CD14-positive monocyte (primary cell): ENCODE measurements at regions not wholly inside any gene's neighbourhood (a gene's known extent, or its start where the extent isn't known, plus 50 kb on each side); places are given as distances from the start of the nearest gene placed in this dataset.

Experiments used
- DNase-seq, 3 donors: peaks; one replicate each; pipeline ENCODE4 v3.0.0-alpha.2; 2011 to 2022
- H2AFZ ChIP-seq: 2 replicates; pipeline ENCODE4 v1.6.0; 2012; ENCODE audit warnings: mild to moderate bottlenecking, low read depth, low read length, inconsistent platforms; ENCODE audit not compliant: insufficient read depth, poor library complexity, severe bottlenecking
- H3K27ac ChIP-seq, 2 donors: 1 replicate in 1 of 2; 2 replicates in 1 of 2; pipeline ENCODE4 v1.5.1; 2012 to 2013; ENCODE audit warnings: low read length in 2 of 2, control low read depth in 1 of 2, inconsistent platforms in 1 of 2, low read depth in 1 of 2, mild to moderate bottlenecking in 1 of 2
- H3K27me3 ChIP-seq, 2 donors: one replicate each; pipeline versions ENCODE4 v1.6.0 to v1.6.1; 2011 to 2013; ENCODE audit warnings: low read length in 2 of 2; ENCODE audit not compliant: control insufficient read depth in 2 of 2, insufficient read depth in 2 of 2
- H3K36me3 ChIP-seq, 2 donors: replicated peaks in 1 of 2; 1 replicate in 1 of 2; 2 replicates in 1 of 2; pipeline versions ENCODE4 v1.5.1 to v1.6.1; 2012 to 2013; ENCODE audit warnings: low read length in 2 of 2, control low read depth in 1 of 2, inconsistent platforms in 1 of 2, mild to moderate bottlenecking in 1 of 2; ENCODE audit not compliant: insufficient read depth in 2 of 2, control insufficient read depth in 1 of 2
- H3K4me1 ChIP-seq, 2 donors: 1 replicate in 1 of 2; 2 replicates in 1 of 2; pipeline versions ENCODE4 v1.5.1 to v1.6.1; 2012 to 2013; ENCODE audit warnings: low read length in 2 of 2, control low read depth in 1 of 2, inconsistent platforms in 1 of 2, mild to moderate bottlenecking in 1 of 2, moderate library complexity in 1 of 2; ENCODE audit not compliant: insufficient read depth in 2 of 2, control insufficient read depth in 1 of 2
- H3K4me2 ChIP-seq: replicated peaks from 2 replicates; pipeline ENCODE3; 2012; ENCODE audit warnings: low read length, moderate library complexity, mild to moderate bottlenecking; ENCODE audit not compliant: poor library complexity, severe bottlenecking; ENCODE audit errors: extremely low read depth
- H3K4me3 ChIP-seq, 3 experiments: fragments of 200-600 bp in 1 of 3; sonication (generic) in 1 of 3; replicated peaks in 1 of 3; 1 replicate in 2 of 3; 2 replicates in 1 of 3; pipeline ENCODE4 v1.5.1; 2011 to 2013; ENCODE audit warnings: low read length in 3 of 3, mild to moderate bottlenecking in 3 of 3, control low read depth in 2 of 3, low read depth in 2 of 3, inconsistent platforms in 1 of 3, moderate library complexity in 1 of 3
- H3K79me2 ChIP-seq: 2 replicates; pipeline ENCODE4 v1.6.0; 2012; ENCODE audit warnings: mild to moderate bottlenecking, control low read depth, inconsistent platforms, low read length, moderate library complexity; ENCODE audit not compliant: insufficient read depth
- H3K9ac ChIP-seq: 2 replicates; pipeline ENCODE4 v1.6.0; 2017; ENCODE audit warnings: low read length, mild to moderate bottlenecking; ENCODE audit not compliant: insufficient read depth, poor library complexity, severe bottlenecking
- H3K9me3 ChIP-seq, 2 donors: replicated peaks in 1 of 2; 1 replicate in 1 of 2; 2 replicates in 1 of 2; pipeline versions ENCODE4 v1.5.1 to v1.6.1; 2012 to 2013; ENCODE audit warnings: low read length in 2 of 2, control low read depth in 1 of 2; ENCODE audit not compliant: control insufficient read depth in 1 of 2, insufficient read depth in 1 of 2
- H4K20me1 ChIP-seq: 2 replicates; pipeline ENCODE4 v1.6.0; 2012; ENCODE audit warnings: mild to moderate bottlenecking, low read length, control low read depth, moderate library complexity; ENCODE audit not compliant: insufficient read depth
- H3K27ac Mint-ChIP-seq, 7 donors: one replicate each; pipeline ENCODE4 v1.8.0; 2020; ENCODE audit warnings: mild to moderate bottlenecking in 7 of 7, mixed read lengths in 7 of 7, moderate library complexity in 6 of 7, inconsistent platforms in 2 of 7
- H3K27me3 Mint-ChIP-seq, 3 donors: one replicate each; pipeline ENCODE4 v1.8.0; 2021 to 2022; ENCODE audit warnings: low read depth in 3 of 3, mild to moderate bottlenecking in 3 of 3, mixed read lengths in 3 of 3, moderate library complexity in 3 of 3, inconsistent platforms in 1 of 3
- H3K36me3 Mint-ChIP-seq, 2 donors: one replicate each; pipeline ENCODE4 v1.8.0; 2020; ENCODE audit warnings: mixed read lengths in 2 of 2, inconsistent platforms in 1 of 2, mild to moderate bottlenecking in 1 of 2
- H3K4me1 Mint-ChIP-seq: one replicate; pipeline ENCODE4 v1.8.0; 2020; ENCODE audit warnings: mild to moderate bottlenecking, mixed read lengths
- H3K4me3 Mint-ChIP-seq, 2 donors: one replicate each; pipeline ENCODE4 v1.8.0; 2020; ENCODE audit warnings: mild to moderate bottlenecking in 2 of 2, mixed read lengths in 2 of 2, moderate library complexity in 1 of 2
- H3K9me3 Mint-ChIP-seq, 7 donors: one replicate each; pipeline ENCODE4 v1.8.0; 2020 to 2022; ENCODE audit warnings: mixed read lengths in 7 of 7, mild to moderate bottlenecking in 6 of 7, moderate library complexity in 6 of 7, inconsistent platforms in 2 of 7
- CTCF ChIP-seq: fragments of 200-600 bp; IDR thresholded peaks from one replicate; pipeline ENCODE4 v1.8.0; 2022; ENCODE audit warnings: antibody characterized with exemption, mild to moderate bottlenecking
- WGBS: methylation state at CpG from one replicate; pipeline ENCODE4 v1.1.5; 2013; ENCODE audit warnings: missing lambda C conversion rate; ENCODE audit not compliant: insufficient coverage; 5-methylcytosine and 5-hydroxymethylcytosine counted together
- intact Hi-C, 2 donors: fragments of 100-400 bp; cut with micrococcal nuclease; formaldehyde crosslinking; loops; one replicate each; pipeline versions ENCODE4 v1.15.0 to v1.15.1; 2023

DNA sequence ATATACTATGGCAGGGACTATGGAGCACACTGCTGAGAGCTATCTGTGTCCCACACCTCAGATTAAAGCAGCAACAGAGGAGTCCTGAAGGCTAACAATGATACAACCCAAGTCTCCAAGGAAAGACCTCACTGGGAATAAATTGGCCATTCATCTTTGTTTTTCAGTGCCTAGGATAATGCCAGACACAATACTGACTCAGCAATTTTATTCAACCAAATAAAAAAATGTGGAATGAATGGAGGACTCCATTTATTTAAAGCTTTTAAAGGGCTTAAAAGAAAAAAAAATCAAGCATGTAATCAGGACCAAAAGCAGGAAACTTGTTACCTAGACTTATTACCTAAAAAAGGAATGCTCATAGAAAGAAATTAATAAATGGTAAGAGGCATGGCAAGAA, 960.5 kb downstream of the PCDH17 start:
- no peaks in the 10 kb centered on the region for H3K9me3 ChIP-seq
- peaks cover 0 to 3% of the 10 kb centered on the region in 2 donors for H3K4me1 ChIP-seq
- Mint-ChIP-seq H3K4me1 (peaks cover 4% of the 10 kb centered on the region), H3K36me3 (no peaks in the 10 kb centered on the region), H3K9me3 (peaks cover 0 to 5% (median 2%) of the 10 kb centered on the region in 7 donors), H3K27me3 (no peaks in the 10 kb centered on the region), H3K4me3 (no peak overlapping the region), H3K27ac (no peak overlapping the region)
- no peaks in the 10 kb centered on the region for H3K36me3 ChIP-seq
- no peak overlapping the region for H3K27ac ChIP-seq
- no peak for TF ChIP-seq CTCF
- intact Hi-C loops: no loop called here
- H3K27me3 ChIP-seq: no peaks in the 10 kb centered on the region
- H2AFZ ChIP-seq: no peak overlapping the region
- H3K79me2 ChIP-seq: no peaks in the 10 kb centered on the region
- no peak overlapping the region for H3K4me3 ChIP-seq
- no peak overlapping the region for H3K9ac ChIP-seq
- no peak overlapping the region for H3K4me2 ChIP-seq
- H4K20me1 ChIP-seq: no peaks in the 10 kb centered on the region
- DNase-seq: no peak

DNA sequence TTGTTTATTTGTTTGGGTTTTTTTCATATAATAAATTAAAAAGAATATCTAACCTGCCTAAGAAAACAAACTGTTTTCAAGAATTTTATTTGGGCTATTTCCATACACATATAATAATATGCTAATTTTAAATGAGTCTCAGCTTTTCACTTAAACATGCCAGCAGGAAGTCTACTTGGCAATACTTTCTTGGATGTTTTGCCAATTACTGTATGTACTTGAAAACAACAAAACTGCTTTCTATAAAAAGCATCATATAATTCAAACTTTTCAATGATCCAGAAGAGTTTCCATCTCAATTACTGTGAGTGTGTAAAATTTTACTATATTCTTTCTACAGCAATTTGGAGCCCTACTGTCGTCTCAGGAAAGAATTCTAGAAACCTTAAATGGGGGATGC, 961.2 kb downstream of the PCDH17 start:
- Mint-ChIP-seq H3K27me3 (no peaks in the 10 kb centered on the region), H3K36me3 (no peaks in the 10 kb centered on the region), H3K4me1 (no peaks in the 10 kb centered on the region), H3K27ac (no peak overlapping the region), H3K9me3 (peaks cover 0 to 5% (median 2%) of the 10 kb centered on the region in 7 donors), H3K4me3 (no peak overlapping the region)
- WGBS: no CpG with 5 or more reads among the region's 1 CpG
- no peak overlapping the region for H3K4me2 ChIP-seq
- H3K4me3 ChIP-seq: no peak overlapping the region
- H4K20me1 ChIP-seq: no peaks in the 10 kb centered on the region
- DNase-seq: no peak
- H3K27me3 ChIP-seq: no peaks in the 10 kb centered on the region
- H3K4me1 ChIP-seq: no peaks in the 10 kb centered on the region
- no peak overlapping the region for H2AFZ ChIP-seq
- no peak overlapping the region for H3K27ac ChIP-seq
- H3K36me3 ChIP-seq: no peaks in the 10 kb centered on the region
- no peak overlapping the region for H3K9ac ChIP-seq
- no peaks in the 10 kb centered on the region for H3K79me2 ChIP-seq
- TF ChIP-seq CTCF: no peak
- intact Hi-C loops: no loop called here
- no peaks in the 10 kb centered on the region for H3K9me3 ChIP-seq
